NB4 (cell line): ENCODE measurements at regions not wholly inside any gene's neighbourhood (a gene's known extent, or its start where the extent isn't known, plus 50 kb on each side); places are given as distances from the start of the nearest gene placed in this dataset.

ENCODE experiments used
- MYC ChIP-seq: IDR thresholded peaks from 2 replicates; pipeline ENCODE4 v1.6.1; 2011; ENCODE audit warnings: low read depth, low read length
- POLR2A ChIP-seq: IDR thresholded peaks from 2 replicates; pipeline ENCODE4 v1.6.1; 2011; ENCODE audit warnings: mild to moderate bottlenecking; ENCODE audit not compliant: insufficient read length; ENCODE audit errors: extremely low read depth
- TF ChIP-seq, protein P1 (sequence below): IDR thresholded peaks from one replicate; pipeline ENCODE4 v1.5.1; 2012; ENCODE audit warnings: low read depth, low read length

DNA sequence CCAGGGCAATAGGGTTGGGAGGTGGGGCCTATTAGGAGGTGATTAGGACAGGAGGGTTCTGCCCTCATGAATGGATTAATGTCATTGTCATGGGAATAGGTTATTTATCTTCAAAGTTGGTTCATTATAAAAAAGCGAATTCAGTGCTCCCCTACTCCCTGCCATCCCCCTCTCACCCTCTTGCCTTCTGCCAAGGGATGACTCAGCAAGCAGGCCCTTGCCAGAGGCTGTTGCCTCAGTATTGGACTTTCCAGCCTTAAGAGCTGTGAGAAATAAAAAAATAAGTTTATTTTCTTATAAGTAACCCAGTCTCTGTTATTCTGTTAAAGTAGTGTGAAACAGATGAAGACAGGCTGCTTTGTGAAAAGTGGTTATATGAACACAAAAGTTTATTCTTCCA, 381.1 kb upstream of the ZFP64 start:
- TF ChIP-seq, protein P1, sequence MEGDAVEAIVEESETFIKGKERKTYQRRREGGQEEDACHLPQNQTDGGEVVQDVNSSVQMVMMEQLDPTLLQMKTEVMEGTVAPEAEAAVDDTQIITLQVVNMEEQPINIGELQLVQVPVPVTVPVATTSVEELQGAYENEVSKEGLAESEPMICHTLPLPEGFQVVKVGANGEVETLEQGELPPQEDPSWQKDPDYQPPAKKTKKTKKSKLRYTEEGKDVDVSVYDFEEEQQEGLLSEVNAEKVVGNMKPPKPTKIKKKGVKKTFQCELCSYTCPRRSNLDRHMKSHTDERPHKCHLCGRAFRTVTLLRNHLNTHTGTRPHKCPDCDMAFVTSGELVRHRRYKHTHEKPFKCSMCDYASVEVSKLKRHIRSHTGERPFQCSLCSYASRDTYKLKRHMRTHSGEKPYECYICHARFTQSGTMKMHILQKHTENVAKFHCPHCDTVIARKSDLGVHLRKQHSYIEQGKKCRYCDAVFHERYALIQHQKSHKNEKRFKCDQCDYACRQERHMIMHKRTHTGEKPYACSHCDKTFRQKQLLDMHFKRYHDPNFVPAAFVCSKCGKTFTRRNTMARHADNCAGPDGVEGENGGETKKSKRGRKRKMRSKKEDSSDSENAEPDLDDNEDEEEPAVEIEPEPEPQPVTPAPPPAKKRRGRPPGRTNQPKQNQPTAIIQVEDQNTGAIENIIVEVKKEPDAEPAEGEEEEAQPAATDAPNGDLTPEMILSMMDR = no peak
- TF ChIP-seq POLR2A (no peak), MYC (no peak)
